ENCODE measurements at regions not wholly inside any gene's neighbourhood (a gene's known extent, or its start where the extent isn't known, plus 50 kb on each side); places are given as distances from the start of the nearest gene placed in this dataset.

DNA sequence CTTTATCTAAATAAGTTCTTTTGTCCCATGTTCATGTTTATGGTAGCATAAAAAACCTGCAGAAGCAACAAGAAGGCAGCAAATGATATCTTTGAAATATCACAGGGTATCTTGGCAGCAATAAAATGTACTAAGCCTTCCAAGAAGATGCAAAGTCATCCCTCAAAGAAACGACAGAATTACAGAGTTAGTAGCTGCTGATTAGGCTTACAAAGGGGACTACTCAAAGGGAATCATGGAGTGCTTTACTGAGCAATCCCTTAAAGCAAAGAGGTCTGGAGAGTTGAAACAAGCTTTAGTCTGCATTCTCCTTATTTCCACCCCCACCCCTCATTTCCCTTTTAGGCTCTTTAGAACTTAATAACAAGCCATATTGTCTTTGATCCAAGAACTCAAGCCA is 935.0 kb downstream of the SQOR start:
- no peak overlapping the region for H3K9ac ChIP-seq (ENCODE audit: low read length)
- no peaks in the 10 kb centered on the region for H3K9me3 ChIP-seq (replicated peaks; ENCODE audit: insufficient read depth, low read length)
- no peaks in the 10 kb centered on the region for H4K20me1 ChIP-seq (ENCODE audit: insufficient read depth, low read length)
- TF ChIP-seq EZH2 (optimal IDR thresholded peaks at IDR 0.05; ENCODE audit: low read depth, low read length) = no peak
- TF ChIP-seq, protein P1, sequence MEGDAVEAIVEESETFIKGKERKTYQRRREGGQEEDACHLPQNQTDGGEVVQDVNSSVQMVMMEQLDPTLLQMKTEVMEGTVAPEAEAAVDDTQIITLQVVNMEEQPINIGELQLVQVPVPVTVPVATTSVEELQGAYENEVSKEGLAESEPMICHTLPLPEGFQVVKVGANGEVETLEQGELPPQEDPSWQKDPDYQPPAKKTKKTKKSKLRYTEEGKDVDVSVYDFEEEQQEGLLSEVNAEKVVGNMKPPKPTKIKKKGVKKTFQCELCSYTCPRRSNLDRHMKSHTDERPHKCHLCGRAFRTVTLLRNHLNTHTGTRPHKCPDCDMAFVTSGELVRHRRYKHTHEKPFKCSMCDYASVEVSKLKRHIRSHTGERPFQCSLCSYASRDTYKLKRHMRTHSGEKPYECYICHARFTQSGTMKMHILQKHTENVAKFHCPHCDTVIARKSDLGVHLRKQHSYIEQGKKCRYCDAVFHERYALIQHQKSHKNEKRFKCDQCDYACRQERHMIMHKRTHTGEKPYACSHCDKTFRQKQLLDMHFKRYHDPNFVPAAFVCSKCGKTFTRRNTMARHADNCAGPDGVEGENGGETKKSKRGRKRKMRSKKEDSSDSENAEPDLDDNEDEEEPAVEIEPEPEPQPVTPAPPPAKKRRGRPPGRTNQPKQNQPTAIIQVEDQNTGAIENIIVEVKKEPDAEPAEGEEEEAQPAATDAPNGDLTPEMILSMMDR (IDR thresholded peaks at IDR 0.05; ENCODE audit: low read length) = no peak
- TF ChIP-seq EZH2phosphoT487 (IDR thresholded peaks at IDR 0.05; ENCODE audit: low read length) = no peak
- no peak overlapping the region for H2AFZ ChIP-seq (ENCODE audit: low read length)
- H3K79me2 ChIP-seq (ENCODE audit: low read length) = no peaks in the 10 kb centered on the region
- H3K27ac ChIP-seq (ENCODE audit: low read length) = no peak overlapping the region
- no peaks in the 10 kb centered on the region for H3K27me3 ChIP-seq (replicated peaks; ENCODE audit: insufficient read depth, low read length)
- H3K36me3 ChIP-seq (replicated peaks; ENCODE audit: insufficient read depth, low read length) = no peaks in the 10 kb centered on the region
- no peak overlapping the region for H3K4me3 ChIP-seq (ENCODE audit: low read length)
- no peaks in the 10 kb centered on the region for H3F3A ChIP-seq (ENCODE audit: insufficient read depth, low read length)
- DNase-seq = no peak
- H3K4me2 ChIP-seq (ENCODE audit: low read depth, low read length) = no peak overlapping the region
- no peaks in the 10 kb centered on the region for H3K9me2 ChIP-seq (replicated peaks; ENCODE audit: insufficient read depth, low read length)
- H3K4me1 ChIP-seq (ENCODE audit: low read length) = no peaks in the 10 kb centered on the region

DNA sequence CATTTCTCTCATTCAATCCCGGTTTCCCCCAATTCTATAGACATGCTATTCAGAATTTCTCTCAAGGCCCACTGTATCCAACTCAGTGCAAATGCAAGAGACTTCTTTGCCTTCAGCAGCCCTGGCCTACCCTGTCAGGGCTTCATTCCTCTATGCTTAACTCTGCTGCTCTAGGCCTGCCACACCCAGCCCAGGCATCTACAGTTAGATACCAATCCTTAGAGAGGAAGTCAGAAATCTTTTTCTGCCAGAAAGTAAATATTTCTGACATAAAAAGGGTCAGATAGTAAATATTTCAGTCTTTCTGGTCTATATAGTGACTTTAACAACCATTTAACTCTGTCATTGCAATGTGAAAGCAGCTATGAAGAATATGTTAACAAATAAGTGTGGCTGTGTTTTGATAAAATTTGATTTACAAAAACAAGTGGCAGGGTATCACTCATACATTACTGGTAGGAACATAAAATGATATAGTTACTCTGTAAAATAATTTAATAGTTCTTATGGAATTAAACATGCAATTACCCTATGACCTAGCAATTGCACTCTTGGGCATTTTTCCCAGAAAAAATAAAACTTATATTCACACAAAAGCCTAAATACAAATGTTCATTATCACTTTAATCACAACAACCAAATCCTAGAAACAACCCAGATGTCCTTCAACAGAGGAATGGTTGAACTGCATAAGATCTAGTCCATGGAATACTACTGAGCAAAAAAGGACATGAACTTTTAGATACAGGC is 942.0 kb downstream of the SQOR start:
- Histone ChIP-seq H2AFZ (ENCODE audit: low read length) (no peak overlapping the region), H3K4me3 (ENCODE audit: low read length) (no peak overlapping the region), H3K9me2 (replicated peaks; ENCODE audit: insufficient read depth, low read length) (no peaks in the 10 kb centered on the region), H3K4me1 (ENCODE audit: low read length) (no peaks in the 10 kb centered on the region), H3K27me3 (replicated peaks; ENCODE audit: insufficient read depth, low read length) (no peaks in the 10 kb centered on the region), H3K36me3 (replicated peaks; ENCODE audit: insufficient read depth, low read length) (no peaks in the 10 kb centered on the region), H3K9me3 (replicated peaks; ENCODE audit: insufficient read depth, low read length) (no peaks in the 10 kb centered on the region), H4K20me1 (ENCODE audit: insufficient read depth, low read length) (no peaks in the 10 kb centered on the region), H3K9ac (ENCODE audit: low read length) (no peak overlapping the region), H3K79me2 (ENCODE audit: low read length) (no peaks in the 10 kb centered on the region), H3K4me2 (ENCODE audit: low read depth, low read length) (no peak overlapping the region), H3F3A (ENCODE audit: insufficient read depth, low read length) (no peaks in the 10 kb centered on the region), H3K27ac (ENCODE audit: low read length) (no peak overlapping the region)
- no peak for DNase-seq
- no peak for TF ChIP-seq EZH2 (optimal IDR thresholded peaks at IDR 0.05; ENCODE audit: low read depth, low read length)
- TF ChIP-seq, protein P1 (IDR thresholded peaks at IDR 0.05; ENCODE audit: low read length) = no peak

DNA sequence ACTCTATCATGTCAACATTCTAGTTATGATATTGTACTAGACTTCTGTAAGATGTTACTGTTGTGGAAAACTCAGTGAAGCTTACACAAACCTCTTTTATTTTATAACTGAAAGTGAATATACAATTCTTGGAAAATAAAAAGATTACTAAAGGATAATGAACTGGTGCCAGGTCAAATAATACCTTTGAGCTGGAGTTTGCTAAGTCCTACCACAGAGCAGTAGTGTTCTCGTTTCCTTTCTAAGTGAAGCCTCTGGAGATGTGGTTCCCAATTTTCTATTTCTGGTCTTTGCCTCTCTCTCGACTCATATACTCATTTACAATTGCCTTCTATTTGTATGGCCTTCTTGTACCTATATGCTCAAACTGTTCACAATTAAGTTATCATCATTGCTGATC is 942.9 kb downstream of the SQOR start:
- Histone ChIP-seq H3K9me2 (replicated peaks; ENCODE audit: insufficient read depth, low read length) (no peaks in the 10 kb centered on the region), H2AFZ (ENCODE audit: low read length) (no peak overlapping the region), H3K4me1 (ENCODE audit: low read length) (no peaks in the 10 kb centered on the region), H3K27ac (ENCODE audit: low read length) (no peak overlapping the region), H4K20me1 (ENCODE audit: insufficient read depth, low read length) (no peaks in the 10 kb centered on the region), H3K4me2 (ENCODE audit: low read depth, low read length) (no peak overlapping the region), H3K4me3 (ENCODE audit: low read length) (no peak overlapping the region), H3K9me3 (replicated peaks; ENCODE audit: insufficient read depth, low read length) (no peaks in the 10 kb centered on the region), H3K9ac (ENCODE audit: low read length) (no peak overlapping the region), H3K79me2 (ENCODE audit: low read length) (no peaks in the 10 kb centered on the region), H3K36me3 (replicated peaks; ENCODE audit: insufficient read depth, low read length) (no peaks in the 10 kb centered on the region), H3K27me3 (replicated peaks; ENCODE audit: insufficient read depth, low read length) (no peaks in the 10 kb centered on the region), H3F3A (ENCODE audit: insufficient read depth, low read length) (no peaks in the 10 kb centered on the region)
- no peak for DNase-seq
- TF ChIP-seq EZH2phosphoT487 (IDR thresholded peaks at IDR 0.05; ENCODE audit: low read length) (no peak), EZH2 (optimal IDR thresholded peaks at IDR 0.05; ENCODE audit: low read depth, low read length) (no peak)
- TF ChIP-seq, protein P1 (IDR thresholded peaks at IDR 0.05; ENCODE audit: low read length) = no peak

All from MM.1S (cell line).